VCaP (cell line): ENCODE measurements at regions not wholly inside any gene's neighbourhood (a gene's known extent, or its start where the extent isn't known, plus 50 kb on each side); places are given as distances from the start of the nearest gene placed in this dataset.

ENCODE experiments used
- H3K27ac ChIP-seq: fragments of 450-650 bp; 2 replicates; pipeline ENCODE4 v1.5.1; 2017
- CTCF ChIP-seq: fragments of 450-650 bp; conservative IDR thresholded peaks from 2 replicates; pipeline ENCODE4 v1.5.1; 2017; ENCODE audit warnings: mild to moderate bottlenecking, moderate library complexity

GRCh38 chr18:60199505-60199904 is 173.1 kb downstream of the MC4R start:
- no peak for TF ChIP-seq CTCF
- H3K27ac ChIP-seq: no peak overlapping the region

- no peak overlapping the region for H3K27ac ChIP-seq
- TF ChIP-seq CTCF: no peak
Observed at GRCh38 chr18:60197671-60198462, 174.7 kb downstream of the MC4R start.

- H3K27ac ChIP-seq: no peak overlapping the region
- no peak for TF ChIP-seq CTCF
Observed at GRCh38 chr18:60196836-60197606, 175.6 kb downstream of the MC4R start.

DNA sequence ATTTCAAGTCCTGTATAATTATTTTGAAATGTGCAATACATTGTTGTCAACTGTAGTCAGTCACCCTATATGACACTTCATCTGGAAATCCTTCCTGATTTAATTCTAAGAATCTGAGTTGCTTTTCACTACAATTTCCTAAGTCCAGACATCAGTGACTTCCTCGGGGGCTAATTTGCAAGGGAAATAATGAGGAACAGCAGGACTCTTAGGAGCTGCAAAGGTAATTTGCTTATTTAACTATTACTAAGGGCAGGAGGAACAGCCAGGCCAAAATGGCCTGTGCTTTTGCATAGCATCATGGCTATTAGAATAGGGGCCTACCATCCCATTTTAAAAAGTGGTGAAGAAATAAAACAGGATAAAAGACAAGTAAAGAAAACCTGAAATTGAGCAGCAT is 178.8 kb downstream of the MC4R start:
- TF ChIP-seq CTCF: no peak
- no peak overlapping the region for H3K27ac ChIP-seq

DNA sequence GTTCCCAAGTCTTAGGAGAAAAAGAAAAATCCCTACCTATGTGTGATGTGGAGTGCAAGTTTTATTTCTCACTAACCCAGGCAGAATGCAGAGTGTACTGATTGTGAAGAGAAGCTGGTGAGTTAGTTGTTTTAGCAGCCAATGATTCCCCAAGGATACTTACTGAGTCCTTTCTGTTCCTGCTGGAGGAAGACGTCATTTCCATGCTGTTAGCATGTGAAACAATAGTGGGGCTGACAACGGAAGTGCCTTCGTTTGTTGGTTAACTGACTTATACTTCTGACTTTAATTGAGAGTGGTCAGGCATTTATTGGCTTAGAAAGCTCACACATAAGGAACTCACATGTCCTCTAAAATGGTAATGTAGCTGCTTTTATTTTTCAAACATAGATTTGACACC is 180.6 kb downstream of the MC4R start:
- H3K27ac ChIP-seq: no peak overlapping the region
- TF ChIP-seq CTCF: no peak

- no peak for TF ChIP-seq CTCF
- no peak overlapping the region for H3K27ac ChIP-seq
Observed at GRCh38 chr18:60189856-60190255, 182.7 kb downstream of the MC4R start.

DNA sequence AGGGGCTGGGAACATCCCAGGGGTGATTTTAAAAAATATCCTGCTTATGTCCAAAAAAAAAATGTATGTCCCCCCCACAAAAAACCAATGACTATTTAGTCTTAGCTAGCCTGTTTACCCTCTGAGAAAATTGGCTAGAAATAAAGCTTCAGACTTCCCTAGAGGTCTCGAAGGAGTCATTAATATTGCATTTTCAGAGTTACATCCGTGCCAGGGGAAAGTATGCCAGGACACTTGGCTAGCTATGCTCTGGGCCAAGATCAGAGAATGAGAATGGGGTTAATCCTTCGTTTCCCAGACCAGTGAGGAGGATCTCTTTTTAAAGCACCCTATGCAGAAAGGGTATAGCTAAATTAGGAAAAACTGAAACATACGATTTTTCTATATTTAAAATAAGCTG is 183.6 kb downstream of the MC4R start:
- TF ChIP-seq CTCF: no peak

More for the DNA sequence above, 183.6 kb downstream of the MC4R start:
- H3K27ac ChIP-seq: no peak overlapping the region
